ENCODE measurements at regions not wholly inside any gene's neighbourhood (a gene's known extent, or its start where the extent isn't known, plus 50 kb on each side); places are given as distances from the start of the nearest gene placed in this dataset.

GRCh38 chr14:99069946-99070345 is 202.1 kb downstream of the BCL11B start:
- no peak overlapping the region for H3K4me3 ChIP-seq (ENCODE audit: control insufficient read depth, low read depth, low read length)
- TF ChIP-seq CTCF (conservative IDR thresholded peaks at IDR 0.05; ENCODE audit: control insufficient read depth, insufficient read depth, low read depth, low read length), result no peak
- no peak for DNase-seq (ENCODE audit: low read depth)

- DNase-seq (ENCODE audit: low read depth), result no peak
- no peak overlapping the region for H3K4me3 ChIP-seq (ENCODE audit: control insufficient read depth, low read depth, low read length)
- no peak for TF ChIP-seq CTCF (conservative IDR thresholded peaks at IDR 0.05; ENCODE audit: control insufficient read depth, insufficient read depth, low read depth, low read length)
Measured at GRCh38 chr14:99072433-99072832, 199.6 kb downstream of the BCL11B start.

- H3K4me3 ChIP-seq (ENCODE audit: control insufficient read depth, low read depth, low read length), result no peak overlapping the region
- no peak for DNase-seq (ENCODE audit: low read depth)
- TF ChIP-seq CTCF (conservative IDR thresholded peaks at IDR 0.05; ENCODE audit: control insufficient read depth, insufficient read depth, low read depth, low read length), result no peak
Measured at GRCh38 chr14:99072956-99073355, 199.0 kb downstream of the BCL11B start.

DNA sequence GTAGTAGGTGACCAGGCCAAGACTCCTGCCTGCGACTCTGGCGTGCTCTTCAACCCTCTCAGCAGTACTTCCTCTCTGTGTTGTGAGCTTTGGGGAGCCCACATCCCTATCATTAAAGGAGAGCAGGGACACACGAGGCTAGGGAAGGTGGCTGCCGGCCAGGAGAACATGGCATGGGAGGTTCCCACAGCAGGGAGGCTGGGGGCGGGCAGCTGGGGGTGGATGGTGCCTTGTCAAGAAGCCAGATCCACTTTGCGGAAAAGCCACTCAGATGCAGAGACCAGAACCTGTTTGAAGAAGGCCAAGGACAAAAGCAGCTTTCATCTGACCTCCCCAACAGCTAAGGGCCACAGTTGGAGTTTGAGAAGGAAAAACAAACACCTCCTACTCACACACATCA is 198.6 kb downstream of the BCL11B start:
- no peak overlapping the region for H3K4me3 ChIP-seq (ENCODE audit: control insufficient read depth, low read depth, low read length)

GRCh38 chr14:99075061-99075460 is 196.9 kb downstream of the BCL11B start:
- TF ChIP-seq CTCF (conservative IDR thresholded peaks at IDR 0.05; ENCODE audit: control insufficient read depth, insufficient read depth, low read depth, low read length), result no peak
- no peak for DNase-seq (ENCODE audit: low read depth)
- H3K4me3 ChIP-seq (ENCODE audit: control insufficient read depth, low read depth, low read length), result no peak overlapping the region

More for the DNA sequence above, 198.6 kb downstream of the BCL11B start:
- no peak for TF ChIP-seq CTCF (conservative IDR thresholded peaks at IDR 0.05; ENCODE audit: control insufficient read depth, insufficient read depth, low read depth, low read length)
- DNase-seq (ENCODE audit: low read depth), result no peak

DNA sequence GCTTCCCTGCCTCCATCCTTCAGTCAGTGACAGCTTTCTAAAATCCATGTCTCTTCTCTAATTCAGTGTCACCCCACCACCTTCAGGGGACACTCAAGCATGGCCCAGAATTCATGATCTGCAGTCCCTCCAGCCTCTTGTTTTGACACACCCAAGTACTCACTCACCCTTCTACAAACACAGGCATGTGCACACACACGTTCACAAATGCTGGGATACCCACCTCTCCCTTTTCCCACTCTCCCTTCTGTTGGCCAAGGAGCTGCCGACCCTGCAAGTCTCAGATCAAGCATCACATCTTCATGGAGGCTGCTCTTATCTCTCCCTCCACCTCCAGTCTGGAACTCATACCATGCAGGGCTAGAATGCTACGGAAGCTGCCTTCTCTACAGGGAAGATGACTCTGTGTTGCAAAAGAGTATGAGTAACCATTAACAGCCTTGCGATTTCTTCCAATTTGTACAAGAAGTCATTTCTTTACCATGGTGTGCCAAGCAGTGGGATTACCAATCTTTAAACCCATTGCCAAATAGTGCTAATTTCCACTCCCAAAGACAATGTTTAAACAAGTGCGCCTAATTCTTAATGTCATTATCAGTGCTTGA is 196.1 kb downstream of the BCL11B start:
- DNase-seq (ENCODE audit: low read depth), result no peak
- TF ChIP-seq CTCF (conservative IDR thresholded peaks at IDR 0.05; ENCODE audit: control insufficient read depth, insufficient read depth, low read depth, low read length), result no peak
- H3K4me3 ChIP-seq (ENCODE audit: control insufficient read depth, low read depth, low read length), result no peak overlapping the region

All from fibroblast of mammary gland (primary cell).